Stimulated activated naive CD8-positive, alpha-beta T cell treated with anti-CD3 and anti-CD28 coated beads, Interleukin-15, Interleukin-2, amounts not matched to agents 100 U/mL and 50 U/mL, for 24 hours (primary cell): ENCODE measurements at regions not wholly inside any gene's neighbourhood (a gene's known extent, or its start where the extent isn't known, plus 50 kb on each side); places are given as distances from the start of the nearest gene placed in this dataset.
"Not testable (repeated sequence)": the region's sequence is repeated elsewhere in the genome, so short reads cannot be mapped to it uniquely, and the experiment has no call there.

Experiments
- ATAC-seq: fragments of 150-1000 bp; cut with Tn5 transposase; one replicate; pipeline ENCODE4 v1.10.0; 2021
- DNase-seq: peaks from one replicate; pipeline ENCODE4 v3.0.0; 2021

DNA sequence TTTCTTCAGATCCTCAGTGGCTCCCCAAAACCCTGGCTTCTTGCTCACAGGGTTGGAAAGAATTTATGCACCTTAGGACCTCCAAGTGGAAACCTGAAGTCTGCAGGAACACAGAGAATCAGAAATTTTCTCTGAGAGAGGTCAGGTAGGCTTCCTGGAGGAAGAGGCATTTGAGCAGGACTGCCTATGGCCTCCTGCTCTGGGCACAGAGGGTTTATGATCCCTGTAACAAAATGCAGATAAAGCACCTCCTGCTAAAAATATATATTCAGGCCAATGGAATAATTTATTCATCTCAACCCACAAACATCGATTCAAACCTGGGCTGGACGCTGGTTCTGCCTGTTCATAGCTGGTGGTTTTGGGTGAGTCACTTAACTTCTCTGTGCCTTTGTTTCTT lies 68.1 kb upstream of the FGF3 start:
- DNase-seq (no peak), ATAC-seq (no peak)

DNA sequence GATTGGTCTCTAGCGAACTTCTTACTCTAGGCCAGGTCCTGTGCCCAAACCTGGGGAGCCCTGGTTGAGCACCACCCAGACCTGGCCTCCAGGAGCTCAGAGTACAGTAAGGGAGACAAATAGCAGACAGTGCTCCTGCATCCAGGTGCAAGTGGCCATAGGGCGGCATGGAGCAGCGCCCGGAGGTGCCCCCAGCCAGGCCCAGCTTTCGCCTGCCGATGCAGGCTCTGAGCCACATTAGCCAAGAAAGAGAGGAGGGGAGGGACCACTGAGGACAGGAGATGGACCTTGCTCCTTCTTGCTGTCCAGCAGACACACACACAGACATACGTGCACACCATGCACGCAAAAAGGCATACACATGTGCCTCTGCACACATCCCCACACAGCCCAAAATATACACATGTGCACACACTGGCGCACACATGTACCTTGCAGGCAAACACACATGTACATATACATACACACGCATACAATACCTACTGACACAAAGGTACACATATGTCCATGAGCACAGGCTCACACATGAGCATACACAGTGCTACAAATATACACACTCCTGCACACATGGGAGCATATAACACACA lies 68.7 kb upstream of the FGF3 start:
- DNase-seq (no peak), ATAC-seq (no peak)

DNA sequence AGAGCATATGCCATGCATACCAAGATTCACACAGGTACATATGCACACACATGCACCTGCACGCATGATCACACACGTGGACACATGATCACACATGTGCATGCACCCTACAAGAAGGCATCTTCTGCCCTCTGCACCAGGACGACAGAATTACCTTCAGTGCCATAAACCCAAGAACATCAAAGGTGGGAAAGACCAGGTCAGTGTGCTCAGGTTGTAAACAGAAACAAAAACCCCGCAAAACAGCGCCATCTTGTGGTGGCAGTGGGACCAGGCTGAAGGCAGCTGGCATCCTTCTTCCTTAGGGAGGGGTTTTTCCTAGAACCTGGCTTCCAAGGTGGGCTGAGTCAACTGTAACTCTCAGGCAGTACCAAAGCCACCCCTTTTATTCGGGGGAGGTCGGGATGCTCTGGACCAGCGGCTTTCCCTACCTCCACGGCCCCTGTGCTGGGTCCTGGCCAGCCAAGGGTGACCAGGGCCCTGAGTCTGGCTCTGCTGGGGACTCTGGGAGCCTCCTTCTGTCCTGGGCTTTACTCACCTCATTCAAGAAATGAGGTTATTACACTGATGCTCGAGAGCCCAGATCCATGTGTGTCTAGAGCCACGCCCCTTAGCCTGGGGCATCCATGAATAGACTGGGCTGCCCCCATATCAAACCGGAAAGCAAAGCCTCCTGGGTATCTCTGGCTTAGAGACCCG lies 69.4 kb upstream of the FGF3 start:
- DNase-seq = peak; percentile 77
- ATAC-seq = peak; percentile 38

DNA sequence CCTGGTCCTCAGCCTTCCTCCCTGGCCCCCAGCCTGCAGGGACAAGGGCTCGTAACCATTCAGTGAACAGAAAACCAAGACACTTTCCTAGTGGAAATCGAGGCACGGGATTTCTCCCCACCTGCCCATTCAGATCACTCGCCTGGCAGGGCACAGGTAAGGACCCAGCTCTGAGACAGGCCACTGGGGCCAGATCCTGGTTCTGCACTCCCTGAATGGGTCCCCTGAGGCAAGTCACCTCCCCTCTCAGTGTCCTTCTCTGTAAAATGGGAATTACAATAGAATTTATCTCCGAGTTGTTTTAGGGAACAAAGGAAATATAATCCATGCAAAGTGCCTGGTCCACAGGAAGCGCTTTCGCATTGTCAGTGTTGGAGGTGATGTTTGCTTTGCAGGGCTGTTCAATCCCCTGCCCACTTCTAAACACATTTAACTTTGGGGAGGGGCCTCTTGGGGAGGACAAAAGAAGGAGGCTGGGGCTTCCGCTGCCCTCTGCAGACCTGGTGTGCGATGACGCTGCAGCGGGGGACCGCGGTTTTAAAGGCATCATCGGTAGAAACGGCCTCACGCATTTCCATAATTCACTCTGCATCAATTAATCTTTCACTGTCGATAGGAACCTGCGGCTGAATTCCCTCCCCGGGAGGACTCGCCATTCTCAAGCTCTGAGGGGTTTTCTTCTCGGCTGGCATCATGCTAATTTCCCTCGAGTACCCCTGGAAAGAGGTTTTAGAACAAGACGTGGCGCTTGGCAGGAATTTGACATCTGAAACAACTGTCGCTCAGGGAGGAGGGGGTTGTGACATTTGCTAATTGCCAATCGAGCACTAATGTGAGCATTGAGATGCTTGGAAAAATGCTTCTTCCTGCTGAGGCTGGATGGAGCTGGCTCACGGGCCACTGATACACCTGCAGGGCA lies 70.4 kb upstream of the FGF3 start:
- ATAC-seq = no peak
- DNase-seq = no peak

DNA sequence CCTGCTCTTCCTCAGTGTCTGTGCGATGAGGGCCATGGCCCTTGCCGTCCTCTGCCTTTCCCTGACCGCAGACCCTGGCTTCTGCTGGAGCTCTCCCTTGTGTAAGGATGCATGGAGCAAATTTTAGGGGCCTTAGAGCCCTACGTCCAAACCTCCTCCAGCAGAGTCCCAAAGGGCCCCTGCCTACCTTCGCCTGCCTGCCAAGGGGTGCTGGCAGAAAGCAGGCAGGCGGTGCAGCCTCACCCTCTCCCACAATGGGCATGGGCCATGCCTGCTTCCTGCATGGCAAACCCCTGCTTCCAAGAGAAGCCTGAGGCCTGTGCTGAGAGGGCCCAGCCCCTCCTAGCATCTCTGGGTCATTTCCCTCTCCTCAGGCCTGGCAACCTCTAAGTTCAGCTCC lies 71.3 kb upstream of the FGF3 start:
- no peak for ATAC-seq
- no peak for DNase-seq

DNA sequence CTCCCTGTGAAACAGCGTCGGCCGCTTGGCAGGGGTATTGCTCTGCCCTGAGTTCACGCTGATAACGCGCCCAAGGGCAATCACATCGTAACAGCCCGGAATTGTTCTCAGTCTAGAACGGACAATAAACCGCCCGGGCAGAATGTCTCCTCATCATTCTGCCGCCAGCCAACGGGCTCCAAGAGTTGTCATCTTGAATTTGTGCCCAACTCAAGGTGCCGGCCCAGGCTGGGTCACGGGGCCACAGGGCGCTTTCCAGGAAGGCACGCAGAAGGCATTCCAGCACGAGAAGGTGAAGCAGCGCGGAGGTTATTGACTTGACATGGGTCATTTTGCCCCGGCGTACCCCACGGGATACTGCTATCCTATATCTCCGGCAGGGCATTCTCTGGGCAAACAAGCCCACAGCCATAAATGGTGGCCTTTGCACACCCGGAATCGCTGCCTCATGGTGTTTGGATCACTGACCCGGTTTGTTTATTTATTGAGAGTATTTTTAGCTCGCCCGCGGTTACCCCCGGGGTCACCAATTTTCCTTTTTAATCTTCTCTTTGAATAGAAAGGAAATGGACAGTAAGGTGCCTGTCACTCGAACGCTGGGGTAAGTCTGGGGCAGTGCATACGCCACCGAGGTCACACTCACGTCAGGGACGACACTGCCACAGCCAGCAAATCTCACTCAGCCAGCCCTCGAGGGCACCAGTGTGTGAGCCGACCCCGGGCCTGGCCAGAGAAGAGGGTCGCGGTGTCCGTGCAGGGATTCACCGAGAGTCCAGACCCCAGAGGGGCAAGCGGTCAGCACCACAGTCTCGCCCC lies 72.4 kb upstream of the FGF3 start:
- ATAC-seq (no peak), DNase-seq (no peak)

DNA sequence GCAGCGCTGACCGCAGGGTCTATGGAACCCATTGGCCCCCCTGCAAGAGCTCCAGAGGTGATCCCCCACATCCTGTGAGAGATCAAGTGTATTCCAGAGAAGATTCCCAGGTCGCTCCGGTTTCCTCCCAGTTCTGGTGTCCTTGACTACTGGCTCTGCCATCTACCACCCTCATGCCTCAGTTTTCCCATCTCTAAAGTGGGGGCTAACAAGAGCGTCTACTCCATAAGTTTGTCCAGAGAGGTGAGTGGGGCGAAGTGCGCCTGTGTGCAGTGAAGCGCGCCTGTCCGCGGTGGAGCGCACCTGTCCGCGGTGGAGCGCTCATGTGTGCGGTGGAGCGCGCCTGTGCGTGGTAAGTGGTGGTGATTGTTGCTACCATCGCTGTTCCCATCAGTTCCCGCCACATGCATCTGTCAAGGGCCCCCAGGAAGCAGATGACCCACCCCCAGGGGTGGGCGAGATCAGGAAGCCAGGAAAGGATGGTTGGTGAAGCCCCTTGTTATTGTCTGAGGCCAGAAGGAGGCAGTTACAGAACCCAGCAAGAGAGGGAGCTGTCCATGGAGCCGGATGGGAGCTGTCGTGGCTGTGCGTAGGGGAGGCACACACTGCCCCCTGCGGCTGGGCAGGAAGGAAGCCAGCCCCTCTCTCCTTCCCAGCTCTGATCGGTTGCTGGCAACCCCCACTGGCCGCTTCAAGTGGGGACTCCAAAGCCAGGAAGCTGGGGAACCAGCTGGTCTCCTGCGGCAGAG lies 73.2 kb upstream of the FGF3 start:
- DNase-seq (no peak), ATAC-seq (no peak)

DNA sequence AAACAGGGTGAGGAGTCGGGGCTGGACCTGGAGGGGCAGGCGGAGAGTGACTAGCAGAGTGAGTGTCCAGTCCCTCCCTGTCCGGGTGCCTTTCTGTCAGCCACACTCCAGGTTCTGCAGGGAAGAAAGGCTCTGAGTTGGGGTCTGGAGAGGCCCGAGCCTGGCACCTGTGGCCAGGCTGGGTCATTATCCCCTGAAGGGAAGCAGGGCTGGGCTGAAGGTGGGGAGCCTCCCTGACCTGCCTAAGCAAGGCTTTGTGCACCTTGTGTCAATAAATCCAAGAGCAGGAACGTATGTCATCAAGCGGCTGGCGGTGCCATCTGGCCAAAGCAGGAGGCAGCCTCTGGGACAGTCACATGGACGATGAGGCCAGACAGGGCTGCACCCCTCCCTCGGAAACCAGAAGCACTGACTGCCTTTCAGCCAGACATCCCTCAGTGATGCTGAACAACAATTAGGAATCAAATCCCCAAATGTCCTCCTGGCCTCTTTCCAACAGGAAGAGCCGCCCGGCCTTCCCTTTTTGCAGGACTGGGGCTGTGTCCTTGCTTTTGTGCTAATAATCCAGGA lies 73.9 kb upstream of the FGF3 start:
- DNase-seq (no peak), ATAC-seq (no peak)

DNA sequence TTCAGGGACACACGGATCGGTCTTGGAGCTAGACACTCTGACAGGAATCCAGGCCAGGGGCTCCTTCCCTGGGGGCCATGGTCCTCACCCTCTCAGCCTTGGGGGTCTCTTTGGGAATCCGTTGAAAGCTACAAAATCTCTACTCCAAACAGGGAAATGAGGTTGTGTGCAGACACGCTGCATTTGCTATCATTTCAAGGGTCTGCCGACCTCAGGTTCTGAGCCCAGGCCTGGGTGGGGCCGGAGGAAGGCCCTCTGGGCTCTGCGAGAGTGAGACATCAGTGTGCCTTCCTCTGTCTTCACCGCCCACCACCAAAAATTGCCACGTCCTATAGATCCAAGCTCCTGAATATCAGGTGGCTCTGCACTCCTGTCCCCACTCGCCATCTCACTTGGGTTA lies 74.4 kb upstream of the FGF3 start:
- no peak for ATAC-seq
- no peak for DNase-seq

DNA sequence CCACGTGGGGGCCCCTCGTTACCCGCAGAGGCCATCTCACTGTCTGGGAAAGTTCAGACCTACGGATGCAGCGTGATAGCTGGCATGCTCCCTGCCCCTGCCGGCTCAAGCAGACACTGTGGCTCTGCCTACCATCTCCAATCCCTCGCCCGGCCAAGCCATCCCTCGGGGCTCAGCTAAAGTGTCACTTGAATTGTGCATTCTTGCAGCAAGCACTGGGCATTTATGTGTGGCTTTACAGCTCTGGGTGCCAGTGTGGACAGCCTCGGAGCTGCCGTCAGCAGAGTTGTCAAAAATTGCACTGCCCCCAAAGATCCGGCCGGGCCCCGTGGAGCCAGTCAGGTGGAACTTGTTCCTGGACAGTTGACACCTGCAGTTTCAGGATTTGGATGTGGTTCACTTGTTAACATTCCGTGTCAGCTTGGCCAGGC lies 75.0 kb upstream of the FGF3 start:
- ATAC-seq (no peak), DNase-seq (no peak)

DNA sequence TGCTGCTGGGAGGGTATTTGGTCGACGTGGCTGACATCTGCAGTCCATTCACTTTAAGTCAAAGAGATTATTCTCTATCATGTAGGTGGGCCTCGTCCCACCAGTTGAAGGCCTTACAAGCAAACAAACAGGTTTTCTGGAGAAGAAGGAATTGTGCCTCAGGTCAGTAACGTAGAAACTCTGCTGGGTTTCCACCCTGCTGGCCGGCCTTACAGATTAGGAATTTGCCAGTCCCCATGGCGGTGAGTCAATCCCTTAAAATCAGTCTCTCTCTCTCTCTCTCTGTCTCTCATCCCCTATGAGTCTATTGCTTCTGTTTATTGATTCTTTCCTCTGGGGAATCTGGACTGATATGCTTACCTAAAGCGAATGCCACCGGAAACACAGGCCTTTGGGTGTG lies 75.4 kb upstream of the FGF3 start:
- DNase-seq = no peak

DNA sequence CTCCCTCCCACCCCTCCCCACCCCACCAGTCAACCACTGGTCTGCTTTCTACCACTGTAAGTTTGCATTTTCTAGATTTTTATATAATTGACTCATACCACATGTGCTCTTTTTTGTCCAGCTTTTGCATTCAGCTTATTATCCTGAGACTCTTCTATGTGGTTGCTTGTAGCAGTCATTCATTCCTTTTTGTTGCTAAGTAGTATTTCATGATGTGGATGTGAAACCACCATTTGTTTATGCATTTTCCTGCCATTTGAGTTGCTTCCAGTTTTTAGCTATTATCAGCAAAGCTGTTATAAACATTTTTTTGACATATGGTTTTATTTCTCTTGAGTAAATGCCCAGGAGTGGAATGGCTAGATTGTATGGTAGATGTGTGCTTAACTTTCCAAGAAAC lies 77.0 kb upstream of the FGF3 start:
- ATAC-seq (no peak), DNase-seq (no peak)

More for the DNA sequence above, 75.4 kb upstream of the FGF3 start:
- ATAC-seq = no peak

DNA sequence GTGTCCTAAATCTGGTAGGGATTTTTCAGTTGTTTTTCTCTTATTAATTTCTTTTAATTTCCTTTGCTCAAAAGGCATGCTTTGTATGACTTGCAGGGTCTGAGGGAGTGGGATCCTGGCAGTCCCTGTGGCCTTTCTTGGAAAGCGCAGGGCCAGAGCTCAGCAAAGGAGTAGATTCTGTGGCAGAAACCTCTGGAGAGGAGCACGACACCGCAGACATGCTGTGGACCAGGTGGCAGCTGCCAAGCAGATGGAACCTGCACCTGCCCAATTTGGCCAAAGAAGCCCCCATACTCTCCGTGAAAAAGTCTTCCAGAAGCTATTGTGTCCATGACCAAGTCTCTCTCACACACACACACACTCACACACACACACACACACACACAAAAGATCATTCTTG lies 78.9 kb upstream of the FGF3 start:
- no peak for ATAC-seq

DNA sequence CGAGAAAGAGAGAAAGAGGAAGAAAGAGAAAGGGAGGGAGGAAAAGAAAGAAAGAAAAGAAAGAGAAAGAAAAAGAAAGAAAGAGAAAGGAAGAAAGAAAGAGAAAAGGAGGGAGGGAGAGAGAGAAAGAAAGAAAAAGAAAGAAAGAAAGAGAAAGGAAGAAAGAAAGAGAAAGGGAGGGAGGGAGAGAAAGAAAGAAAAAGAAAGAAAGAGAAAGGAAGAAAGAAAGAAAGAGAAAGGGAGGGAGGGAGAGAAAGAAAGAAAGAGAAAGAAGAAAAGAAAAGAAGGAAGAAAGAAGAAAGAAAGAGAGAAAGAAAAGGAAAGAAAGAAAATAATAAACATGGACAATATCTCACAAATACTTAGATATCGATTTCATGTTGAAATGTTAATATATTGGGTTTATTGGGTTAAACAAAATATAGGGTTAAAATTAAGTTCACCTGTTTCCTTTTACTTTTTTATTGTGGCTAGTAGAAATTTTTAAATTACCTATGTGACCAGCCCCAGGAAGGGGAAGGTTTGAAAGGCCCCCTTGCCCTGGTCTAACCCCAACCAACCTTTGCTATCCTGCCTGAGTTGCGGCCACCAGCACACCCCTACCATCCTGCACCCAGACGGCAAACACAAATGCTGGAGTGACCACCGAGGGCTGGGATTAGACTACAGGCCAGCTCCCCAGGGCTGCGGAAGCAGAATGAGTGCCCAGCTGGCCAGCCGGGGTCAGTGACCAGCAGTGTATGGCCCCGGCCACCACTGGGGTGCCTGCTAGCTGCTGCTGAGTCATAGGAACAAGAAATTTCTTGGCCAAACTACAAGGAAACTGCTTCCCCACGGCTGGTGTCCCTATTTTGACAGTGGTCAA lies 81.0 kb upstream of the FGF3 start:
- ATAC-seq (no peak), DNase-seq (no peak)

More for the DNA sequence above, 78.9 kb upstream of the FGF3 start:
- no peak for DNase-seq

DNA sequence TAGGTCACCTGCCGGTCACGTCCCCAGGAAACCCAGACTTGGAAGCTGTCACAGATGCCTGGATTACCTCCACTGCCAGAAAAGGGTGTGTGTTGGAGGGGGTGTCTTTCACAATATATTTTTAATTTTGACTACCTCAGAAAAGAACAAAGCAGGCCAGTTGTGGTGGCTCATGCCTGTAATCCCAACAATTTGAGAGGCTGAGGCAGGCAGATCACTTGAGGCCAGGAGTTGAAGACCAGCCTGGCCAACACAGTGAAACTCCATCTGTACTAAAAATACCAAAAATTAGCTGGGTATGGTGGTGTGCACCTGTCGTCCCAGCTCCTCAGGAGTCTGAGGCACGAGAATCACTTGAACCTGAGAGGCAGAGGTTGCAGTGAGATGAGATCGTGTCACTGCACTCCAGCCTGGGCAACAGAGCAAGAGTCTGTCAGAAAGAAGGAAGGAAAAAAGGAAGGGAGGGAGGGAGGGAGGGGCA lies 81.6 kb upstream of the FGF3 start:
- DNase-seq, ATAC-seq: not testable (repeated sequence)

DNA sequence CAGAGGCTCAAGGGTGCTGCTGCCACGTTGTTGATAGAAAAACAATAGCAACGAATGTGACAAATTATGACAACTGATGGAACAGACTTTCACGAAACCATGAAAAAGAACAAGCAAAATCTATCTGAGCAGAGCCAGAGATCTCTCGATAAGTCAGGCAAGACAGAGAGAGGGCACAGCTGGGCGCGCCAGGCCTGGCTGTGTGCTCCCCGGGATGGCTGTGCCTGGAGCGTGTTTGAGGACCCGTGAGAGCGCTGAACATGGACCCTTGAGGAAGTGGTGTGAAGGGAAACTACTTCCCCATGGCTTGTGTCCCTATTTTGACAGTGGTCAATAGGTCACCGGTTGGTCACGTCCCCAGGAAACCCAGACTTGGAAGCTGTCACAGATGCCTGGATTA lies 83.1 kb upstream of the FGF3 start:
- DNase-seq (no peak), ATAC-seq (no peak)

DNA sequence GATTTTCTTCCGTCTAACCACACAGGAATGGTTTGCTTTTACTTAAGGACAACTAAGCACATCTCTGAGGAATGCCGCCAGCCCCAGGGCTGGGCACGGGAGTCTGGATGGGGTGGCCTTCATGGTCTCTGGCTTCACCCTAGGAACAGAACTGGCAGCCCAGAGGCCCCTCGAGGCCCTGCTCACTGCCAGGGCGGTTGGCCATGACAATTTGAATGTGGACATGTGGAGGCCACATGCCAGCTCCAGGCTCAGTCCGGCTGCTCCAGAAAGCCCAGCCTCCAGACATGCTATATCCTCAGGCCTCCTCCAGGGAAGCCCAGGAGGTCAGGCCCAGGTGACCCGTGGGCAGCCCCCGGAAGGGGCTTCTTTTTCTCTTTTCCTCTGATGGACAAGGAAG lies 84.0 kb upstream of the FGF3 start:
- DNase-seq = no peak
- no peak for ATAC-seq

DNA sequence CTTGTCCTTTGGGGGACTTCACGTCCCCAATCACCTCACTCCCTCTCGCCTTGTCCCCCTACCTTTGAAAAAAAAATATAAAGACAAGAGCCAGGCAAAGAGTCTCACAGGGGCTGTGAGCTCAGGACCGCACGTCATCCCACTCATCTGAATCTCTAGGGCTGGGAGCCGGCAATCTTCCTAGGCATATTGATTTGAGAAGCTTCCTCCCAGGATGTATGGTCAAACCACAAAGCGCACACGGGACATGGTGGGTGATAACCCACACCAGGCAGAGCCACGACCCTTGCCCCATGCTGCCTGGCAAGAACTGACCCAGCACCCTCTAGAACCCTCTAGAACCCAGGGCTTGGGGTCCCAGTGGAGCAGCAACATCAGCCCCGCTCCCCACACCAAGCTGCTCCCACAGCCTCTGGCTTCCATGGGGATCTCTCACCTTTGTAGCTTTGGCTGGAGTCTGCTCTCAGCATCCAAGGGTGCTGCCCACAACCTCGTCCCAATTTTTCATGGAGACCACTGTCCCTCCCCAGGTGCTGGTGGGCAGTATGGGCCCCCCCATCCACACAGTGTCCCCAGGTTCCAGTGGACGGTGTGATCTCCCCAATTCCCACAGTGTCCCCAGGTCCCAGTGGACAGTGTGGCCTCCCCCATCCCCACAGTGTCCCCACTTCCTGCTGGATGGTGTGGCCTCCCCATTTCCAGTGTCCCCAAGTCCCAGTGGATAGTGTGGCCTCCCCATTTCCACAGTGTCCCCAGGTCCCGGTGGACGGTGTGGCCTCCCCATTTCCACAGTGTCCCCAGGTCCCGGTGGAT lies 85.2 kb upstream of the FGF3 start:
- DNase-seq (no peak), ATAC-seq (no peak)

DNA sequence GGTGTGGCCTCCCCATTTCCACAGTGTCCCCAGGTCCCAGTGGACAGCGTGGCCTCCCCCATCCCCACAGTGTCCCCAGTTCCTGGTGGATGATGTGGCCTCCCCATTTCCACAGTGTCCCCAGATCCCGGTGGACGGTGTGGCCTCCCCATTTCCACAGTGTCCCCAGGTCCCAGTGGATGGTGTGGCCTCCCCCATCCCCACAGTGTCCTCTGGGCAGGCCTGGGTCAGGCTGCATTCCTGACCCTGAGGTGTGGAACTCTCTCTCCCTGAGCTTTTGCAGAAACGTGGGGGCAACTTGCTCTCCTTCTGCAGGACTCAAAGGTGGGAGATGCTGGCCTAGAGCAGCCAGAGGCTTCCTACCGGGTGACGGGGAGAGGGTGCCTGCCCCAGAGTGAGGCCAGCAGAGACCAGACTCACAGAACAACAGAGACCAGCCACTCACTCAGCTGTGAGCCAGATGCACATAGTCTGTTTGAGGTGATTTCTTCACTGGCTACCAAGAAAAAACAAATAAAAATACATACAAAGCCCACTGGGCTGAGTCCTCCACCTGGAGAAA lies 85.8 kb upstream of the FGF3 start:
- ATAC-seq = no peak
- DNase-seq = no peak
